Glutamatergic neuron (in vitro differentiated cells): ENCODE measurements at regions not wholly inside any gene's neighbourhood (a gene's known extent, or its start where the extent isn't known, plus 50 kb on each side); places are given as distances from the start of the nearest gene placed in this dataset.
"Not testable (repeated sequence)": the region's sequence is repeated elsewhere in the genome, so short reads cannot be mapped to it uniquely, and the experiment has no call there.

Experiments used
- DNase-seq: peaks from one replicate; pipeline ENCODE4 v3.0.0; 2022
- H3K27ac Mint-ChIP-seq: one replicate; pipeline ENCODE4 v1.8.0; 2020; ENCODE audit warnings: mild to moderate bottlenecking, mixed read lengths, inconsistent platforms; ENCODE audit not compliant: unreplicated experiment
- H3K27me3 Mint-ChIP-seq: one replicate; pipeline ENCODE4 v1.8.0; 2020; ENCODE audit warnings: mild to moderate bottlenecking, moderate library complexity, mixed read lengths, inconsistent platforms; ENCODE audit not compliant: unreplicated experiment
- H3K36me3 Mint-ChIP-seq: one replicate; pipeline ENCODE4 v1.8.0; 2020; ENCODE audit warnings: mild to moderate bottlenecking, mixed read lengths, inconsistent platforms; ENCODE audit not compliant: unreplicated experiment
- H3K4me1 Mint-ChIP-seq: one replicate; pipeline ENCODE4 v1.8.0; 2020; ENCODE audit warnings: mild to moderate bottlenecking, low read depth, mixed read lengths, inconsistent platforms; ENCODE audit not compliant: unreplicated experiment
- H3K4me3 Mint-ChIP-seq: one replicate; pipeline ENCODE4 v1.8.0; 2020; ENCODE audit warnings: mild to moderate bottlenecking, mixed read lengths, inconsistent platforms; ENCODE audit not compliant: unreplicated experiment
- H3K9me3 Mint-ChIP-seq: one replicate; pipeline ENCODE4 v1.8.0; 2020; ENCODE audit warnings: mild to moderate bottlenecking, moderate library complexity, mixed read lengths, inconsistent platforms; ENCODE audit not compliant: unreplicated experiment
- CTCF ChIP-seq: fragments of 200-600 bp; sonication (generic); IDR thresholded peaks from one replicate; pipeline ENCODE4 v1.5.0; 2021; ENCODE audit not compliant: partially characterized antibody, unreplicated experiment

DNA sequence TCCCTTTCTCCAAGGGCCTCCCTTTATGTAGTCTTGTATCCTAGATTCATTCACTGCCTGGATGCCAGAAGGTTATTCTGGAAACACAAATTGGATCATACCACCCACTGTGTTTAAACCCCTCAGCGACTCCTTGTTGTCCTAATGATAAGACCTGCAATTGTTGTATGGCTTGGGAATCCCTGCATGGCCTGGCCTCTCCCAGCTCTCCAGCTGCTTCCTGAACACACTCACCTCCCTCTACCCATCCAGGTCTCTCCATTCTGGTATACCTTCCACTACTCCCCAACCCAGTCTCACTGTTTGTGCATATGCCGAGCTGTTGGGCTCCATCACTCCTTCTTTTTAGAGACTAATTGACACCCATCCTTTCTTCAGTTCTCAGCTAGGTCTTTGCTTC, 124.3 kb upstream of the ALX4 start:
- no peaks in the 10 kb centered on the region for H3K27me3 Mint-ChIP-seq
- no peak overlapping the region for H3K27ac Mint-ChIP-seq
- no peak overlapping the region for H3K4me3 Mint-ChIP-seq
- TF ChIP-seq CTCF: no peak
- peaks cover 5% of the 10 kb centered on the region for H3K4me1 Mint-ChIP-seq
- no peak for DNase-seq
- no peaks in the 10 kb centered on the region for H3K9me3 Mint-ChIP-seq
- peaks cover under 1% of the 10 kb centered on the region for H3K36me3 Mint-ChIP-seq

DNA sequence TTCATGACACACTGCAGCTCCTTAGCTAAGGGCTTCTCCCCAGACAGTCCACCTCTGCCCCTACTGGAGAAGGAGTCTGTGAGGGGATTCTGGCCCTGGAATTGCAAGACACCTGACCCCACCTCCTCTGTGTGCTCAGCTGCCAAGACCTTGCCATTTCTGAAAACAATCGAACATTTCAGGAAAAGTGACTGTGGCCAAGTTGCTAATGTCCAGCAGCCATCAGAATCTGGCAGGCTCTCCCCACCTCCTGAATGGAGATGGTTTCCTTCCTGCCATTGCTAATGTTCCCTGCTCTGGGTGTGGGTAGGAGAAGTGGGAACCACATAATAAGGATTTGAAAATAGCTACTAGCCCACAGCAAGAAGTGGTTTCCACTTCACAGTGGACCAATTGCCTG, 127.2 kb upstream of the ALX4 start:
- Mint-ChIP-seq H3K9me3 (peaks cover 8% of the 10 kb centered on the region), H3K27me3 (no peaks in the 10 kb centered on the region), H3K36me3 (peaks cover 8% of the 10 kb centered on the region), H3K4me1 (peaks cover 5% of the 10 kb centered on the region), H3K4me3 (no peak overlapping the region), H3K27ac (no peak overlapping the region)
- no peak for DNase-seq
- TF ChIP-seq CTCF: no peak

GRCh38 chr11:44442893-44443673, 122.4 kb upstream of the CD82 start:
- not testable (repeated sequence) for H3K4me1 Mint-ChIP-seq, DNase-seq, H3K27me3 Mint-ChIP-seq, H3K27ac Mint-ChIP-seq, H3K9me3 Mint-ChIP-seq, H3K36me3 Mint-ChIP-seq, H3K4me3 Mint-ChIP-seq

- peaks cover 8% of the 10 kb centered on the region for H3K9me3 Mint-ChIP-seq
- peaks cover 8% of the 10 kb centered on the region for H3K36me3 Mint-ChIP-seq
- no peak overlapping the region for H3K27ac Mint-ChIP-seq
- DNase-seq: no peak
- no peaks in the 10 kb centered on the region for H3K27me3 Mint-ChIP-seq
- H3K4me3 Mint-ChIP-seq: no peak overlapping the region
- TF ChIP-seq CTCF: no peak
- no peaks in the 10 kb centered on the region for H3K4me1 Mint-ChIP-seq
These were observed 121.4 kb upstream of the CD82 start for GRCh38 chr11:44443836-44444769.

GRCh38 chr11:44444770-44445321, 120.6 kb upstream of the CD82 start:
- Mint-ChIP-seq H3K9me3 (peaks cover 7% of the 10 kb centered on the region), H3K4me3 (no peak overlapping the region), H3K36me3 (peaks cover 3% of the 10 kb centered on the region), H3K4me1 (no peaks in the 10 kb centered on the region), H3K27ac (no peak overlapping the region), H3K27me3 (no peaks in the 10 kb centered on the region)
- DNase-seq: no peak
- no peak for TF ChIP-seq CTCF
